Left lung (tissue), 4 donors: ENCODE measurements at regions not wholly inside any gene's neighbourhood (a gene's known extent, or its start where the extent isn't known, plus 50 kb on each side); places are given as distances from the start of the nearest gene placed in this dataset.

Experiments used
- ATAC-seq: fragments of 200-7000 bp; cut with Tn5 transposase; one replicate; pipeline ENCODE4 v1.9.1; 2020; ENCODE audit warnings: moderate library complexity
- DNase-seq, 4 donors: peaks; one replicate each; pipeline ENCODE4 v3.0.0-alpha.2; 2013 to 2020
- H3K27ac ChIP-seq, 2 donors: fragments of 200-600 bp; sonication (generic) in 1 of 2; one replicate each; pipeline versions ENCODE4 v1.5.0 to v1.8.0; 2020 to 2021
- H3K27me3 ChIP-seq, 2 donors: fragments of 200-600 bp; sonication (generic) in 1 of 2; one replicate each; pipeline versions ENCODE4 v1.5.0 to v1.8.0; 2020 to 2021
- H3K36me3 ChIP-seq, 2 donors: fragments of 200-600 bp; sonication (generic) in 1 of 2; one replicate each; pipeline versions ENCODE4 v1.5.0 to v1.8.0; 2020 to 2021
- H3K4me1 ChIP-seq, 2 donors: fragments of 200-600 bp; one replicate each; pipeline ENCODE4 v1.8.0; 2021
- H3K4me3 ChIP-seq, 2 donors: fragments of 200-600 bp; sonication (generic) in 1 of 2; one replicate each; pipeline versions ENCODE4 v1.5.0 to v1.8.0; 2020 to 2021; ENCODE audit warnings: mild to moderate bottlenecking in 1 of 2
- H3K9me3 ChIP-seq, 2 donors: fragments of 200-600 bp; sonication (generic) in 1 of 2; one replicate each; pipeline versions ENCODE4 v1.5.0 to v1.8.0; 2020 to 2021
- intact Hi-C, 2 donors: fragments of 100-400 bp; cut with DNase I; formaldehyde crosslinking; loops; one replicate each; pipeline versions ENCODE4 v1.11.2 to v1.14.2; 2022
- TF ChIP-seq, protein P1 (sequence below), 2 donors: fragments of 200-600 bp; sonication (generic) in 1 of 2; IDR thresholded peaks; one replicate each; pipeline versions ENCODE4 v1.5.0 to v1.8.0; 2021; ENCODE audit warnings: antibody characterized with exemption in 2 of 2
- donor health status: DM: no; HTN: yes; CAD: no.
- donor health status: DM: no; HTN: no; CAD: no.

DNA sequence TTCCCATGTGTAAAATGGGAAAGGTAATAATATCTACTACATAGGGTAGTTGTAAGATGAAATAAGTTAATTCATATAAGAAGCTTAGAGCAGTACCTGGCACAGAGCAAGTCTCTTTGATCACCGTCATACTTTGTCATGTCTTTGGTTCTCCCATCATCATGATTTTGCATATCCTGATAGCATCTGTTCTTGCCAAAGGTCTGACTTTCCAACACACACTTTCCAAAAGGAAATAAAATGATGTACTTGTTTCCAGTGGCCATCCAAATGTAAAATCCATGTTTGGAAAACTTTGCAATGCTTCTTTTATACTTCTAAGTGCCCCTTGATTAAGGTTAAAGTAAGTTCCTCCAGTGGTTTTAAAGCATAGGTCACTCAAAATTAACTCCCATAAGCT, 266.9 kb upstream of the PTGER4 start:
- TF ChIP-seq, protein P1, sequence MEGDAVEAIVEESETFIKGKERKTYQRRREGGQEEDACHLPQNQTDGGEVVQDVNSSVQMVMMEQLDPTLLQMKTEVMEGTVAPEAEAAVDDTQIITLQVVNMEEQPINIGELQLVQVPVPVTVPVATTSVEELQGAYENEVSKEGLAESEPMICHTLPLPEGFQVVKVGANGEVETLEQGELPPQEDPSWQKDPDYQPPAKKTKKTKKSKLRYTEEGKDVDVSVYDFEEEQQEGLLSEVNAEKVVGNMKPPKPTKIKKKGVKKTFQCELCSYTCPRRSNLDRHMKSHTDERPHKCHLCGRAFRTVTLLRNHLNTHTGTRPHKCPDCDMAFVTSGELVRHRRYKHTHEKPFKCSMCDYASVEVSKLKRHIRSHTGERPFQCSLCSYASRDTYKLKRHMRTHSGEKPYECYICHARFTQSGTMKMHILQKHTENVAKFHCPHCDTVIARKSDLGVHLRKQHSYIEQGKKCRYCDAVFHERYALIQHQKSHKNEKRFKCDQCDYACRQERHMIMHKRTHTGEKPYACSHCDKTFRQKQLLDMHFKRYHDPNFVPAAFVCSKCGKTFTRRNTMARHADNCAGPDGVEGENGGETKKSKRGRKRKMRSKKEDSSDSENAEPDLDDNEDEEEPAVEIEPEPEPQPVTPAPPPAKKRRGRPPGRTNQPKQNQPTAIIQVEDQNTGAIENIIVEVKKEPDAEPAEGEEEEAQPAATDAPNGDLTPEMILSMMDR (IDR thresholded peaks at IDR 0.05) = no peak
- no peak overlapping the region for H3K27ac ChIP-seq
- H3K27me3 ChIP-seq = no peaks in the 10 kb centered on the region
- ATAC-seq (no peak), DNase-seq (no peak)
- no peaks in the 10 kb centered on the region for H3K9me3 ChIP-seq
- H3K4me1 ChIP-seq = peaks cover 0 to 56% of the 10 kb centered on the region in 2 donors
- H3K4me3 ChIP-seq = no peak overlapping the region
- H3K36me3 ChIP-seq = no peaks in the 10 kb centered on the region
- intact Hi-C loops = no loop called here

DNA sequence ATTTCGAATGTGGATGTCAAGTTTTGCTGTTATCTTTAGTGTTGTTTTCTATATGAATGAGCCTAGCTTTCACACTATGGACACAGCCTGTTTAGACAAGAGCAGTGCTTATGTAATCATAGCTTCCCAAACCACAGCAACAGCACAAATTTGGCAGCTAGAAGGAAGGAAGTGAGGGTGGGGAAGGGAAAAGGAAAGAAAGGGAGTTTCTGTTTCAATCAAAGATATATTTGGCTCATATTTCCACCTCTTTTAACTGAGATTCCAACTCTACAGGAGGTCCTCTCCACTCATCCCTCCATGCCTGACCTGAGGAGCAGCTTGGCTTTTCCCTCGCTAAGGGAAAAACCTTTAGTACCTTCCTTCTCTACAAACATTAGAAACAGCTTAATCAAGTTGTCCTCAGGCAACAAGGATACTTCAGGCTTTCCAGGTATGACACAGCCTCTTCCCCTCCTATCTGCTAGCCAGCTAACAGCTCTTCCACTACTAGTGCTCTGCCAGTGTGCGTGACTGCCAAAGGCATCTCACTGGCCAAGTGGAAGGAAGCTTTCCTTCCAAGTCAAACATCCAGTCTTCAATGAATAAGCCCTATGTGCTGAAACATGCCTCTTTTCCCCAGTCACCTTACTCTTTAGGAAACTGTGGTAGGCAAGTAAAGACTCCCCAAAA, 268.6 kb upstream of the PTGER4 start:
- no peaks in the 10 kb centered on the region for H3K27me3 ChIP-seq
- no peaks in the 10 kb centered on the region for H3K9me3 ChIP-seq
- H3K4me1 ChIP-seq = peaks cover under 1 to 73% of the 10 kb centered on the region in 2 donors
- H3K36me3 ChIP-seq = no peaks in the 10 kb centered on the region
- H3K27ac ChIP-seq = peak overlapping the region; percentile 50 to 92
- peak in 2 of 4 donors; percentile 43 to 74 for DNase-seq
- intact Hi-C loops = no loop called here
- ATAC-seq = peak; percentile 70
- H3K4me3 ChIP-seq = no peak overlapping the region
- TF ChIP-seq, protein P1 (IDR thresholded peaks at IDR 0.05) = no peak

DNA sequence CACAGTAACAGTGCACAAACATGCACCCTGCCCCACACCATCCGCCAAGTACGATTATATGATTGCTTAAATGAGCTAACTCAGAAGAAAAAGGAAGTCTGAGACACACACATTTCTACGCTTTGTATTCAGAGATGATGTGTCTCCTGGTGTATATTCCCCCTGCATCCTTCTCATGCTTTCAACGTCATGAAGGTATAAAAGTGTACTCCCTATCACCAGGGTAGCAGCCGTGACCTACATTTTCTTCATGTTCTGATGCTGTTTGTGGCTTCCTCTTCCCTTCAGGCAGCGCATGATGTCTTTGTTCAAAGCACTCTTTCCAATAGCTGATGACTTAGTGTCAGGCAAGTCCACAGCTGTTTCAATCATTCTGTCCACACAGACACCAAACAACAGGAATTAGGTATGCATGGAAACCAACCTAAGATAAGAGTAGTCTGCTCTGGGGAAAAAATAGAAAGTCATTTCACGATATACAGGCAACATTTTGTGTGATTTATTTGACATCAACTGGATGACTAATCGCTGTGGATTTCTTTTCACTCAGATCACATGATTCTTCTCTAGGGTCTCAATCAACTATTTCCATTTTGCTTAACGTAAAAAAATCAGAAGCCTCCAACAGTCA, 269.4 kb upstream of the PTGER4 start:
- Histone ChIP-seq H3K9me3 (no peaks in the 10 kb centered on the region), H3K27ac (peak overlapping the region; percentile 50 to 92), H3K27me3 (no peaks in the 10 kb centered on the region), H3K4me1 (peaks cover 7 to 81% of the 10 kb centered on the region in 2 donors), H3K36me3 (no peaks in the 10 kb centered on the region), H3K4me3 (no peak overlapping the region)
- TF ChIP-seq, protein P1 (IDR thresholded peaks at IDR 0.05) = no peak
- ATAC-seq (peak; percentile 64), DNase-seq (no peak)
- intact Hi-C loops = no loop called here

DNA sequence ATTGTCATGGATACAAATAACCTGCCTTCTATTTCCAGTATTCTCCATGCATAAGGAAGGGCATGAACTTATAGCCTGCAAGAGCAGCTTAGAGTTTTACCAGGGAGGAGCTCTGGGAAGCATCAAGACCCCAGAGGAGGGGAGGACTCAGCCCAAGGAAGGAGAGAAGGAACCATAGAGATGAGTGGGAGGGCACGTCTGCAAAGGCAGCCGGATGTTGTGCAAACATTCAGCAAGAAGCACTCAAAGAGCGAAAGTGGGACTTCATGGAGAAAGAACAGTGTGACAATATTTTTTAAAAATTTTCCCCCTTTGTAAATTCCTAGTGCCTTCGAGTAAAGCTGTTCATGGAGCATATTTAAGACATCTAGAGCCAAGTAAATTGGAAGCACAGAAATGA, 270.1 kb upstream of the PTGER4 start:
- Histone ChIP-seq H3K27ac (peak overlapping the region; percentile 50 to 92), H3K4me1 (peaks cover 13 to 88% of the 10 kb centered on the region in 2 donors), H3K36me3 (no peaks in the 10 kb centered on the region), H3K4me3 (no peak overlapping the region), H3K9me3 (no peaks in the 10 kb centered on the region), H3K27me3 (no peaks in the 10 kb centered on the region)
- TF ChIP-seq, protein P1 (IDR thresholded peaks at IDR 0.05) = no peak
- peak; percentile 35 for ATAC-seq
- intact Hi-C loops = no loop called here
- DNase-seq = peak in 1 of 4 donors; percentile 53

DNA sequence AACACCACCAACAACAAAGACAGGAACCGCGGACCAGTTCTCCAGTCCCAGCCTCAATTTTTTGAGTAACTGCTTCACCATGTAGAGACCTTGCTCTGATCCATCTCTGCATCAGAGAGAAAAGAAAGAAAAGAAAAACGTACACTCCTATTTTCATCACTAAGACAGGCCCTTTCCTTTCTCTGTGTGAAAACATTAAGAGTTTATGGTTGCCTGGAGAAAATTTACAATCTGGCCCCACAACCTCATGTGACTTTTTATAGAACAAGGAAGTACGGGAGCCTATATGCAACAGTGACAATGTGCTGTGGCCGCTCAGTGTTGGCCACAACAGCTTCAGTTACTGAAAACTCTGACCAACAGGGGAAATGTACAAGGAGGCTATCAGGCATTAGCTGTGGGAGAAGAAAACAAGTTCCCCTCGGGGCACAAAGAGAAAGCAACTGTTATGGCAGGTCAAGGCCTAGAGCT, 272.9 kb upstream of the PTGER4 start:
- ATAC-seq (no peak), DNase-seq (peak in 1 of 4 donors; percentile 29)
- no peaks in the 10 kb centered on the region for H3K9me3 ChIP-seq
- intact Hi-C loops = no loop called here
- no peak overlapping the region for H3K4me3 ChIP-seq
- H3K4me1 ChIP-seq = peaks cover 13 to 77% of the 10 kb centered on the region in 2 donors
- no peaks in the 10 kb centered on the region for H3K36me3 ChIP-seq
- TF ChIP-seq, protein P1 (IDR thresholded peaks at IDR 0.05) = no peak
- no peaks in the 10 kb centered on the region for H3K27me3 ChIP-seq
- peak overlapping the region; percentile 40 to 92 for H3K27ac ChIP-seq
